Activated T-cell treated with anti-CD3 and anti-CD28 coated beads, Interleukin-2, amount 50 U/mL, for 4 hours (primary cell): ENCODE measurements at regions not wholly inside any gene's neighbourhood (a gene's known extent, or its start where the extent isn't known, plus 50 kb on each side); places are given as distances from the start of the nearest gene placed in this dataset.
"Not testable (repeated sequence)": the region's sequence is repeated elsewhere in the genome, so short reads cannot be mapped to it uniquely, and the experiment has no call there.

Experiments used
- ATAC-seq, 2 donors: fragments of 200-7000 bp; cut with Tn5 transposase; one replicate each; pipeline ENCODE4 v1.10.0; 2021
- DNase-seq: peaks from one replicate; pipeline ENCODE4 v3.0.0-alpha.2; 2020
- H3K27me3 Mint-ChIP-seq: one replicate; pipeline ENCODE4 v1.8.0; 2021; ENCODE audit warnings: low read depth, mixed read lengths
- H3K36me3 Mint-ChIP-seq: one replicate; pipeline ENCODE4 v1.8.0; 2022; ENCODE audit warnings: mixed read lengths; ENCODE audit not compliant: insufficient read depth
- H3K4me1 Mint-ChIP-seq: one replicate; pipeline ENCODE4 v1.8.0; 2021; ENCODE audit warnings: low read depth, mixed read lengths
- H3K4me3 Mint-ChIP-seq: one replicate; pipeline ENCODE4 v1.8.0; 2021; ENCODE audit warnings: mild to moderate bottlenecking, moderate library complexity, mixed read lengths
- H3K9me3 Mint-ChIP-seq: one replicate; pipeline ENCODE4 v1.8.0; 2021; ENCODE audit warnings: mixed read lengths

DNA sequence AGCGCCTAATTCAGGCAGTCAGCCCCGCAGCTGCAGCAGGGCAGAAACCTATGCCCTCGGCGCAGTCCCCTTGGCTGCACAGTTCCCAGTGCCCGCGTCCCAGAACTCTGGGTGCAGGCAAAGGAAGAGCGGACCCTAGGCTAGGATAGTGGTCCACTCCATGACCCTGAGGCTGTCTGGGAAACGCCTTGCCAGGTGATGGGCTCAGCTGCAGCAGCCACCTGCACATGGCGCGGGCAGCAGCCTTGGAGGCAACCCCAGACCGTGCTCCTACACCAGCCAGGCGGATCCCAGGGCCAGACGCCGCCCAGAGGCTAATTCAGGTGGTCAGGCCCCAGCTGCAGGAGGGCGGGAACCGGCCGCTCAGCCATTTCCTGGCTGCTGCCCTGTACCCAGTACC is 83.0 kb downstream of the POTEC start:
- H3K4me3 Mint-ChIP-seq, H3K27me3 Mint-ChIP-seq, H3K4me1 Mint-ChIP-seq, H3K36me3 Mint-ChIP-seq, DNase-seq, H3K9me3 Mint-ChIP-seq, ATAC-seq: not testable (repeated sequence)

DNA sequence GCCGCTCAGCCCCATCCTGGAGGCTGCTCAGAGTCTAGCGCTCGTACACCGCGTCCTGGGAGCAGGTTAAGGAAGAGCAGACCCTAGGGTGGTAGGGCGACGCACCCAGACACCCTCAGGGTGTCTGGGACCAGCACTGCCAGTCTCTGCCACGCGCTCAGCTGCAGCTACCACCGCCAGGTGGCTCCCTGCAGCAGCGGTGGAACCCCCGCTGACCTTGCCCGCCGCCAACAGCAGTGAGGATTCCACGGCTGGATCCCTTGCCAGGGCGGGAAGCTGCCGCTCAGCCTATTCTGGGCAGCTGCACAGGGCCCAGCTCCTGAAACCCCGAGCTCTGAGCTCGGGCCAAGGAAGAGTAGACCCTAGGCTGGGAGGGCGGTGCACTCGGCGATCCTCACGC is 83.6 kb downstream of the POTEC start:
- not testable (repeated sequence) for H3K36me3 Mint-ChIP-seq, DNase-seq, H3K4me3 Mint-ChIP-seq, H3K4me1 Mint-ChIP-seq, H3K9me3 Mint-ChIP-seq, H3K27me3 Mint-ChIP-seq, ATAC-seq

DNA sequence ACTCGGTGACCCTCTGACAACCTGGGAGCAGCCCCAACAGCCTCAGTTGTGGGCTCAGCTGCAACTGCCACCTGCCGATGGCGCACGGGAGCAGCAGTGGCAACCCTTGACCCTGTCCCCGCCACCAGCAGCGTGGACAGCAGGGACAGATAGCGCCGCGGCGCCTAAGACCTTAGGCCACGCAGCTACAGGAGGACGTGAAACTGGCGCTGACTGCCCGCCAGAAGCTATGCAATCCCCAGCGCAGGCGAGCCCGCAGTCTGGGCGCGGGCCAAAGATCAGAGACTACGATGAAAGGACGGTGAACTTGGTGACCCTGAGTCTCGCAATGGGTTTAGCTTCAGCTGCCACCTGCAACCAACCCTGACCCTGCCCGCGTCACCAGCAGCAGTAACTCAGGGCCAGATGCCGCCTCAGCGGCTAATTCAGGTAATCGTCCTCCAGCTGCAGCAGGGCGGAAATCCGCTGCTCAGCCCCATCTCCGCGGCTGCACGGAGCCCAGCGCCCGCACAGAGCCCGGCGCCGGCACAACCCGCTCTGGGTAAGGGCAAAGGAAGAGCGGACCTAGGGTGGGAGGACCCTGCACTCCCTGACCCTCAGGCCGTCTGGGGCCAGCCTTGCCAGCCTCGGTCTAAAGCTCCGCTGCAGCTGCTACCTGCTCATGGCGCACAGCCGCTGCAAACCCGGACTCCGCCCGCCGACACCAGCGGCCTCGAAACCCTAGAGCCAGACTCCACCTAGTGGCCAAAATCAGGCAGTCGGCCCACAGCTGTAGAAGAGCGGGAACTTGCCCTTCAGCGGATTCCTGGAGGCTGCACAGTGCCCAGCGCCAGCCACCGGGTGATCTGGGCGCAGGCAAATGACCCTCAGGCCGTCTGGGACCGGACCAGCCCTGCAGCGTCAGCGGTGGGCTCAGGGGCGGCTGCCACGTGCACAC is 85.1 kb downstream of the POTEC start:
- not testable (repeated sequence) for H3K27me3 Mint-ChIP-seq, H3K4me1 Mint-ChIP-seq, H3K36me3 Mint-ChIP-seq, H3K9me3 Mint-ChIP-seq
- ATAC-seq: peak; percentile 38 to 58
- DNase-seq: peak; percentile 64
- H3K4me3 Mint-ChIP-seq: peak overlapping the region; percentile 67

DNA sequence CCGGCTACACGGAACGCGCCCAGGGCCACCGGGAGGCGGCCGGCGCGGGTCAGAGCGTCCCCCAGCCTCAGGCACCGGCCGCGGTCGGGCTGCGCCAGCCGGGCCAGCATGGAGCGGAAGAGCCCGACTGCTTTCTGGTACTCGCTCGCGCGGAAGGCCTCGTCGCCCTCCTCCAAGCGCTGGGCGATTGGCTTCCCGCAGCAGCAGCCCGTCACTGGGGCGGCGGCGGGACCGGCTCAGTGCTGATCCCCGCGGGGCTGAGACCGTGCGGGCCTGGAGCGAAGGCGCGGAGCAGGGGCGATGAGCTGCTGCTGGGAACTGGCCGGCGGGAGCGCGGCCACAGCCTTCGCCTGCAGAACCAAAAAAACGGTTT is 92.8 kb downstream of the POTEC start:
- H3K4me1 Mint-ChIP-seq, H3K9me3 Mint-ChIP-seq, H3K36me3 Mint-ChIP-seq, H3K27me3 Mint-ChIP-seq, DNase-seq: not testable (repeated sequence)
- ATAC-seq: peak; percentile 52 to 66
- H3K4me3 Mint-ChIP-seq: peak overlapping the region; percentile 48

DNA sequence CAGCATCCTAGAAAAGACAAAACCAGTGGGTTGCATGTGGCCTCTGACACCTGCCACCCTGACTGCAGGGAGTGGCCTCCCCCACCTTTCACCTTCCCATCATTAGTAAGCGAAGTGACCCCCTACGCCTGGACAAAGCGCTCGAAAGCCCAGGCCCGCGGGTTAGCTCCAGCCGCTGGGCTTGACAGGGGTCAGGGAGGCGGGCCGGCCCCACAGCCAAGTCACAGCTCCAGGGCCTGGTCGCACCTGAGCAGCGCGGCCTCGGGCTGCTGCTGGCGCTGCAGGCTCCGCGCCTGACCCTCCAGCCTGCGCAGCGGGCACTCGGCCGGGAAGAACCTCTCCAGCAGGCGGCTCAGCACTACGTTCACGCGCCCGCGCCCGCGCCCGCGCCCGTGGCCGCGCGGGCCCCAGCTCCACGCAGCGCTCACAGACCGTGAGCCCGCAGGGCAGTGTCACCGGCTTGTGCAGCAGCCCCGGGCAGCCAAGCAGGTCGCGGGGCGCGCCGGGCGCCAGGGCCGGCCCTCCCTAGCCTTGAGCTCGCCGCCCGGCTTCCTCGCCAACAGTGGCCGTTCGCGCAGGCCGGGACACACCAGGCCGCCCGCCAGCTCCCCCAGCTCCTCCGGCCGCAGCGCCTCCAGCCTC is 93.3 kb downstream of the POTEC start:
- H3K9me3 Mint-ChIP-seq, DNase-seq, H3K27me3 Mint-ChIP-seq, H3K4me1 Mint-ChIP-seq, H3K4me3 Mint-ChIP-seq, H3K36me3 Mint-ChIP-seq: not testable (repeated sequence)
- peak; percentile 83 to 91 for ATAC-seq

DNA sequence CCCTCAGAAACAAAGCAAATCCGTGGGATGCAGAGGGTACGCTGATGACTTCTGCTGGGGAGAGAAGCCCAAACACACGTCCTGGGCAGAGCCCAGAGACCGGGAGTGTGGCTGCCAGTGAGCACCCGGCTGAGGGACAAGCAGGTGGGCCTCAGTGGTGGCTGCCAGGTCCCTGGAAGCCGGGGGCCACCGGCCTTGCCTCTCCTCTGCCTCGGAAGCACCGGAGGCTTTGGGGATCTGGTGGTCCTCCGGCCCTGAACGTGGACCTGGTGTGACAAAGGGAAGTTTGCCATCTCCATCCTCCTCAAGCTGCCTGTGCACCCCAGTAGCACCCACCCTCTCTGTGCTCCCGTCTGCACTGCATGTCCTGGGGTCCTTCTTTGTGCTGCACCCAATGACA is 94.3 kb downstream of the POTEC start:
- not testable (repeated sequence) for H3K4me1 Mint-ChIP-seq, H3K9me3 Mint-ChIP-seq, ATAC-seq, H3K27me3 Mint-ChIP-seq, H3K36me3 Mint-ChIP-seq, H3K4me3 Mint-ChIP-seq, DNase-seq

DNA sequence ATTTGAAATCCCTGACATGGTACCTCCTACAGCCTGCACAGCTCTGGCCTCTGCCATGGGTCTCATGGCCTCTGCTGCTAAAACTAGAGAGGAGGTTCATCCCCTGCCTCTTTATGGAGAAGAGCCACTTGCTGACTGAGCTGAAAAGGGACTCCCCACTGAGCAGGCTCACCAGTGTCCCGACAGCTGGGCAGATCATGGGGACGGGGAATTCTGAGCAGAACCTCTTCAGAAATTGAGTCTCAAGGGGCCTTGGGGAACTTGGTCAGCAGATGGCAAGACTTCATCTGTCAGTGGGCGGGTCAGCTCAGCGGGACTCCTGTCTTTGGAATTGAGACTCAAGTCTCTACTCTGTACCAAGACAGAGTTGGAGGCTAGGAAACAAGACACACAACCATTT is 95.7 kb downstream of the POTEC start:
- not testable (repeated sequence) for H3K4me1 Mint-ChIP-seq, H3K4me3 Mint-ChIP-seq, H3K27me3 Mint-ChIP-seq, H3K9me3 Mint-ChIP-seq, DNase-seq, ATAC-seq, H3K36me3 Mint-ChIP-seq

DNA sequence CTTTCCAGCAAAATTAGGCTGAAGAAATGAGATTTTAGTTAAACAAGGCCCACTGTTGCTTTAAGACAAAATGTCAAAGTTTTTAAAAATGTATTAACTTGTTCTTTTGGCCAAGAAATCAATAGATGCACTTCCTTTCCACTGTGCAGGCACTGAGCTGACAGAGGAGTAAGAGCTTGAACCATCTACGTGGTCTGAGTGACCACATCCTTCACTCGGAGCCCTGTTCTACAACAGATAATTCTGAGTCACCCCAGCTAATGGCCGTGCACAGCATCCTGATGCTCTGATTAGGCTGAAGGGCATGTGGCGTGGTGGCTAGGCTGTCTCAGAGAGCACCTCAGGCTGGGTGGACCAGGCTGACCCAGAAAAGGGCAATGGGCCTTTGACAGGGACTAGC is 107.9 kb downstream of the POTEC start:
- not testable (repeated sequence) for H3K4me3 Mint-ChIP-seq, H3K4me1 Mint-ChIP-seq, DNase-seq

DNA sequence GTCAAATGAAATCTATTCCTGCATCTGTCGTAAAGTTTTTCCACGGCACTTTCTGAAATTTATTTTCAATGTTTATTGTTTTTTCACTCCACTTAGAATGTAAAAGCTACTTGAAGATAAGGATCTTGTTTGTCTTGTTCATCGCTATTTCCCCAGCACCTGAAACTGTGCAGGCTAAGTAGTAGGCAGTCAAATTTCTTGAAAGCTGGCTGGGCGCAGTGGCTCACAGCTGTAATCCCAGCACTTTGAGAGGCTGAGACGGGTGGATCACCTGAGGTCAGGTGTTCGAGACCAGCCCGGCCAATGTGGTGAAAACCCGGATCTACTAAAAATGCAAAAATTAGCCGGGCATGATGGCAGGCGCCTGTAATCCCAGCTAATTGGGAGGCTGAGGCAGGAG is 111.0 kb downstream of the POTEC start:
- DNase-seq, H3K9me3 Mint-ChIP-seq, H3K36me3 Mint-ChIP-seq, ATAC-seq, H3K27me3 Mint-ChIP-seq, H3K4me1 Mint-ChIP-seq: not testable (repeated sequence)
- H3K4me3 Mint-ChIP-seq: peak overlapping the region; percentile 40

More for the DNA sequence above, 107.9 kb downstream of the POTEC start:
- H3K27me3 Mint-ChIP-seq, H3K9me3 Mint-ChIP-seq, H3K36me3 Mint-ChIP-seq, ATAC-seq: not testable (repeated sequence)

DNA sequence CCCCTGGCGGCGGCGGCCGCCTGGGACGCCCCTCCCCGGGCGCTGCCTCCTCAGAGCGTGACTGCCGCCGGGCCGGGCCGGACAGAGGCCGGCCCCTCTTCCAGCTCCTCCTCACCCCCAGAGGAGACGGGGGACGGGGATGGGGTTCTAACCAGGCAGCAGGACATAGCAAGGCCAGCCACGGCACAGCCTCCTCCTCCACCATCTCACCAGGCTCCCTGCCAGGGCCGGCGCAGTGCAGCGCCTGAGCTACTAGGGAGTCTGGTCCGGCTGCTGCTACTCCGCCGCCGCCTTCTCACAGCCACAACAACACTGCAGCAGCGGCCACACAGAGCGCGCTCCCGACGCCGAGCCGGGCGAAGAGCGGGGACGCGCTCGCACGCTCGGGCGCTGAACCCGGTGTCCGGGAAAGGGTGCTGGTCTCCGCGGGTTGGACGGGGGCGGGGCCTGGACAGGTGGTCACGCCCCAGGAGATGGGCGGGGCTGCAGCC is 112.3 kb downstream of the POTEC start:
- not testable (repeated sequence) for H3K4me1 Mint-ChIP-seq, ATAC-seq, H3K9me3 Mint-ChIP-seq, H3K27me3 Mint-ChIP-seq, H3K36me3 Mint-ChIP-seq
- peak; percentile 43 for DNase-seq
- peak overlapping the region; percentile 83 for H3K4me3 Mint-ChIP-seq

DNA sequence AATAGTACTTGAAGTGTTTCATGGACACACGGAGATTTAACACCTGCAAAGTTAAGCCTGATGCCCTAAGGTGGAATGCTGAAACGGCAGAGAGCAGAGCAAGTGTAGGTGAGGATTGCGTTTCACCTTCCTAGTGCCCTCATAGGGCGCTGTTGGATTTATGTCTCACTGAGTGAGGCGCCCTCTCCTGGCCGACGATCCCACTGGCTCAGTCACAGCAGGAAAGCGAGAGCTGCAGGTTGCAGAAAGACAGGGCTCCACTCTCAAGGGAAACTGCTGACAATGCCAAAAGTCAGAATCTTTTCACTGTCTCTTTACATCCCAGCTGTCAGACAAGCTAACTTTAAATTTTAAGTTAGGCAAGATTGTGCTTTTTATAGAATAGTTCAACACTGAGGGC is 127.6 kb downstream of the POTEC start:
- H3K27me3 Mint-ChIP-seq, ATAC-seq, H3K4me1 Mint-ChIP-seq, H3K36me3 Mint-ChIP-seq, H3K4me3 Mint-ChIP-seq, H3K9me3 Mint-ChIP-seq: not testable (repeated sequence)
- DNase-seq: peak; percentile 28

DNA sequence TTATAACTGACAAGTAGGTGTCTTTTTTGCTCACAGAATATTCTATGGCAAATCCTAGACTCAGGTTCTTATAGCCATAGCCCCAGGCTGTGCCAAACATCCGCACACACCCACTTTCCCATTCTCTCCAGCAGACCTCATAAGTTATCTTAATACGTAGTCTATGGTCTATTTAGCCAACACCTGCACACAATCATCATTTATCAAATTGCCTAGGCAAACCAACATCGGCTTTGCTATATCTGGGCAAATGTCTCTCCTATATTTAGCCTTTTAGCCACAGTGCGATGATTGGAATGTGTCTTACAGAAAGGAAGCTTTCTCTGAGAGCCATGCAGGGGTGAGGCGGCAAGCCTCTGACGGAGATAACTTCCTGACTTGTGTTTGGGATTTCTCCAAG is 128.0 kb downstream of the POTEC start:
- not testable (repeated sequence) for H3K4me3 Mint-ChIP-seq, H3K27me3 Mint-ChIP-seq, H3K36me3 Mint-ChIP-seq, DNase-seq, H3K4me1 Mint-ChIP-seq, H3K9me3 Mint-ChIP-seq, ATAC-seq

DNA sequence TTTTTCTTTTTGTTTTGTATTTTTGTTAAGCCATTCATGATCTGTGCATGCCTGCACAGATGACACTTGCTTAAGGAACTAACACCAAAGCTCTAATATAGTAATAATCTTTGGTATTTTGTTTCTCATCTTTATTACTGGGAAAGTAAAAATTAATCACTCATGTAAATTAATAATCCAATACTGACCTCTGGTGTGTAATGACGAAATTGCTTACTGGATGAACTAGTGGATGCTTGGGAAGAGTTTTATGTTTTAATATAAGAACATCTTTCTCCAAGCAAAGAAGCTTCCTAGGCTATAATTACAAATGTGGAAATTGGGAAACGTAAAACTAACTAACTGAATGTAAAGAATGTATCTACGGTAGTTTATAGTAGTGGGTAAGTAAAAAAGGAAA is 147.9 kb downstream of the POTEC start:
- not testable (repeated sequence) for H3K9me3 Mint-ChIP-seq, ATAC-seq, H3K27me3 Mint-ChIP-seq, H3K4me1 Mint-ChIP-seq, H3K36me3 Mint-ChIP-seq, DNase-seq, H3K4me3 Mint-ChIP-seq

DNA sequence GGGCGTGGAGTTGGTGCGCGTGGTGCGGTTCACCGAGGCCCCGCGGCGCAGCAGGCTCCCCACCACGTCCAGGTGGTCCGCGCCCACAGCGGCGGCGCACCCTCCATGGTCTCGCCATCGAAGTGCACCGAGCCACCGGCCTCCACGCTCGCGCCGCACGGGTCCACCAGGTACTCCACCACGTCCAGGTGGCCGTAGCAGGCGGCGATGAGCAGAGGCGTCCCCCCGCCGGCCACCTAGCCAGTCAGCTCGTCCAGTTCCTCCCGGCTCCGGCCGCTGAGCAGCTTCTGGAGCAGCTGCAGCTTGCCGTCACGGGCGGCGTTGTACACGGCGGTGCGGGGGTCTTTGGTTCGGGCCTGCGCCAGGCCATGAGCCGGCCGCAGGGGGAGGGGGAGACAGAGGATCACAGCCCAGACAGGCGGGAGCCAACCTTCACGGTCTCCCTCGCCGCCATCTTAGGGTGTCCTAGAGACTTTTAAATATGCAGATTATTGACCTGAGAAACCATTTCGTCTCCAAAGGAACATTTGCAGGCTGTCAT is 149.8 kb downstream of the POTEC start:
- H3K9me3 Mint-ChIP-seq, DNase-seq, ATAC-seq, H3K27me3 Mint-ChIP-seq, H3K4me3 Mint-ChIP-seq, H3K4me1 Mint-ChIP-seq, H3K36me3 Mint-ChIP-seq: not testable (repeated sequence)

DNA sequence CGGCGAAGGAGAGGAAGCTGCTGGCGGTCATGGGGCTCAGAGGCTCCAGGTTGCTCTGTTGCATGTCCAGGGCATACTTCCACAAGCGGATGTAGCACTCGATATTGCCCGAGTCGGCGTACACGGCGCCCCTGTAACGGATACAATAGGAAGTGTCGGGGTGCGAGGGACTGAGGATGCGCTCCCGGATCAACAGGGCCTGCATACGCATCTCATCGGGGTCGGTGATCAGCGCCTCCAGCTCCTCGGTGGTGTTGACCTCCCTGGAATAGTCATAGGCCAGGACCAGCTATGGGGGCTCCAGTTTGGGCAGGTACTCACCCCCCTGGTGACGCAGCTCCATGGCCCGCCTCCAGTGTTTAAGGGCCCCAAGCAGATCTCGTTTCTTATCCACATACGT is 150.8 kb downstream of the POTEC start:
- H3K4me1 Mint-ChIP-seq, DNase-seq, H3K9me3 Mint-ChIP-seq, H3K4me3 Mint-ChIP-seq, H3K36me3 Mint-ChIP-seq, ATAC-seq, H3K27me3 Mint-ChIP-seq: not testable (repeated sequence)
